Large intestine (tissue), 3 donors: ENCODE measurements at regions not wholly inside any gene's neighbourhood (a gene's known extent, or its start where the extent isn't known, plus 50 kb on each side); places are given as distances from the start of the nearest gene placed in this dataset.

ENCODE experiments used
- DNase-seq, 2 donors: peaks; one replicate each; pipeline versions ENCODE4 v3.0.0 to v3.0.0-alpha.2; 2013
- H3K27ac ChIP-seq: one replicate; pipeline ENCODE4 v1.5.1; 2013; ENCODE audit warnings: low read length
- H3K27me3 ChIP-seq: 2 replicates; pipeline ENCODE4 v1.6.1; 2013; ENCODE audit warnings: low read length; ENCODE audit not compliant: control insufficient read depth, insufficient read depth
- H3K36me3 ChIP-seq: 2 replicates; pipeline ENCODE4 v1.6.1; 2013; ENCODE audit warnings: low read length; ENCODE audit not compliant: control insufficient read depth, insufficient read depth
- H3K4me1 ChIP-seq: one replicate; pipeline ENCODE4 v1.6.1; 2013; ENCODE audit warnings: low read length; ENCODE audit not compliant: control insufficient read depth, insufficient read depth
- H3K4me3 ChIP-seq: one replicate; pipeline ENCODE4 v1.5.1; 2013; ENCODE audit warnings: low read length
- H3K9me3 ChIP-seq: one replicate; pipeline ENCODE4 v1.6.1; 2013; ENCODE audit warnings: mild to moderate bottlenecking, low read depth, low read length, moderate library complexity; ENCODE audit not compliant: control insufficient read depth
- WGBS: methylation state at CpG from one replicate; pipeline ENCODE4 v1.1.5; 2013; ENCODE audit warnings: low lambda C conversion rate; ENCODE audit not compliant: insufficient coverage; 5-methylcytosine and 5-hydroxymethylcytosine counted together

DNA sequence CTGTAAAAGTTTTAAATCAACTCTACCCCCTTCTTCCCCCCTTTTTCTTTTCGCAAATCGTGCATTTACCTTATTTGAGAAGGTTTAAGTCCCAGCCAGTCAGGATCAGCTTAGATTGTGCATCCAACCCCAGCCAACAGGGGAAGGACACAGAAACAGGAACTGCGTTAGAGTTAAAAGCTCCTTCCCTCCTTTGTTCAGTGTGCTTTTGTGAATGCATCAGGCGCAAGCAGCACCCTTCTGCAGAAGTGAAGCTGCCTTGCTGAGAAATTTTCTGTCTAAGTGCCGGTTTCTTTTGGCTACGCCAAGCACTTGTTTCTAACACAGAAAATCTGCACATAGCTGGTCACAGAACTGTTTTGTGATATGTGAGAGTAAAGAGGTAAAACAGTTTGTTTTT lies 56.2 kb upstream of the PRRC2C start:
- H3K4me3 ChIP-seq: no peak overlapping the region
- H3K4me1 ChIP-seq: no peaks in the 10 kb centered on the region
- no peaks in the 10 kb centered on the region for H3K9me3 ChIP-seq
- no CpG with 5 or more reads among the region's 6 CpGs for WGBS
- H3K27ac ChIP-seq: no peak overlapping the region
- DNase-seq: no peak
- no peaks in the 10 kb centered on the region for H3K36me3 ChIP-seq
- H3K27me3 ChIP-seq: no peaks in the 10 kb centered on the region

DNA sequence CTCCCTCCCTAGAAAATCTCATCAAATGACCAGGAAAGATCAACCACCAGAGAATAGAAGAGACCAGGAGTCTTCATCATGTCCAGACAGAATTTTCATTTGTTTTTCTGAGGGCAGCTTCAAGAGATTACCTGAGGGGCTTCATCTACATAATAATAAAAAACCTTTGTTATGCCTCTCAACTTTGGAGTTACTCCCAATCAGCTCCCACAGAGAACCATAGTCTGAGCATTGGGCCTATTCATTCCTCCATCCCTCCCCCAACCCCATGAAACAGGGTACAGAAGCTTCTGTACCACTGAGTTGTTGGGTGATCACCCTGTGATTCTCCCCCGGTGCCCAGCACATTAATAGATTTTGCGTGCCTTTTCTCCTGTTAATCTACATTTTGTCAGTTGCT lies 53.3 kb upstream of the PRRC2C start:
- DNase-seq: no peak
- no peak overlapping the region for H3K4me3 ChIP-seq
- no peaks in the 10 kb centered on the region for H3K4me1 ChIP-seq
- no peaks in the 10 kb centered on the region for H3K9me3 ChIP-seq
- no peaks in the 10 kb centered on the region for H3K27me3 ChIP-seq
- WGBS: 86% methylated on average over 1 of the region's 2 CpGs
- no peaks in the 10 kb centered on the region for H3K36me3 ChIP-seq
- H3K27ac ChIP-seq: no peak overlapping the region

DNA sequence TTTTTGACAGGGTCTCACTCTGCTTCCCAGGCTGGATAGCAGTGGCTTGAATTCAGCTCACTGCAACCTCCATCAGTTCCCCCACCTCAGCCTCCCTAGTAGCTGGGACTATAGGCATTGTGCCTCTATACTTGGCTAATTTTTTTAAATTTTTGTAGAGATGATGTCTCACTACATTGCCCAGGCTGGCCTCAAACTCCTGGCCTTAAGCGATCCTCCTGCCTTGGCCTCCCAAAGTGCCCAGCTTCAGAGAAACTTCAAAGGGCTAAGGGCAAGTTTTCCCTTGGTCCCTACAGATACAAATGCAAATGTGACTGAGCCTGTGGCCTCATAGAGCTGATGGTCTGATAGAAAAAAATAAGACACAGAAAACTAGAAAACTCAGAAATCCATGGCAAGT lies 52.9 kb upstream of the PRRC2C start:
- H3K27me3 ChIP-seq: no peaks in the 10 kb centered on the region
- H3K4me3 ChIP-seq: no peak overlapping the region
- H3K4me1 ChIP-seq: no peaks in the 10 kb centered on the region
- H3K9me3 ChIP-seq: no peaks in the 10 kb centered on the region
- no peak for DNase-seq
- H3K36me3 ChIP-seq: no peaks in the 10 kb centered on the region
- H3K27ac ChIP-seq: no peak overlapping the region
- no CpG with 5 or more reads among the region's 1 CpG for WGBS

DNA sequence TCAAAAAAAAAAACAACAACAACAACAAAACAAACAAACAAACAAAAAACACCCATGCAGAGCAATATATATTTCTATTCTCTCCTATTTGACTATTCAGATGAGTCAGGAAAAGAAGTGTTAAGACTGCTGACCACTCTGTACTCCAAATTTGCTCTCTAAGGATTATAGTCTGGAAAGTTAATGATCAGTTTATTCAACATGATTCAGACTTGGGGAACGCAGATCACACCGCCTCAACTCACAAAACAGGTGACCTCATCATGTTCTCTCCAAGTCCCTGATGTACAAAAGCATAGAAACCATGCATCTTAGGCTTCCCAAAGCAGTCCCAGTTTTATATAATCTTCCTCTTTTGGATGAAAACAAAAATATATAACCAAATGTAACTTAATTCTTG lies 51.9 kb upstream of the PRRC2C start:
- Histone ChIP-seq H3K4me3 (no peak overlapping the region), H3K4me1 (no peaks in the 10 kb centered on the region), H3K27ac (no peak overlapping the region), H3K27me3 (no peaks in the 10 kb centered on the region), H3K36me3 (no peaks in the 10 kb centered on the region), H3K9me3 (no peaks in the 10 kb centered on the region)
- no peak for DNase-seq
- no CpG with 5 or more reads among the region's 2 CpGs for WGBS

DNA sequence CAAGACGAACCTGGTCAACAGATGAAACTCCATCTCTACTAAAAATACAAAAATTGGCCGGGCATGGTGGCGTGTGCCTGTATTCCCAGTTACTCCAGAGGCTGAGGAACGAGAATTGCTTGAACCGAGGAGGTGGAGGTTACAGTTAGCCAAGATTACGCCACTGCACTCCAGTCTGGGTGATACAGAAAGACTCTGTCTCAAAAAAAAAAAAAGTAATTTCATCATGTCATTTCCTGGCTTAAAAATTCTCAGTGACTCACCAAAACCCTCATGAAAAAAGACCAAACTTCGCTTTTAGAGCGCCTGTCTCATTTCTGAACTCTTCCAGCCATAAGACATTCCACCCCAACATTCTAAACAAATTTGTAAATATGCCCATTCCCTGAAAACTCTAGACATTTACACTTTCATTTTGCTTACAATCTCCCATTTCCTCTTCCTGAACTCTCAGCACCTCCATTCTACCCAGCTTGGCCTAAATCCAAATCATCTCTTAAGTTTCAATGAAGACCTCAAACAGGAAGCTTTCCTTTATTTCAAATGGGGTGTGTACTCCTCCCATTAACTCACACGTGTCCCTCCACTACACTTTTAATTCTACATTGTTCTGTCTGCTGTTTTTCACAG lies 50.5 kb upstream of the PRRC2C start:
- Histone ChIP-seq H3K27me3 (no peaks in the 10 kb centered on the region), H3K9me3 (no peaks in the 10 kb centered on the region), H3K36me3 (no peaks in the 10 kb centered on the region), H3K27ac (no peak overlapping the region), H3K4me3 (no peak overlapping the region), H3K4me1 (no peaks in the 10 kb centered on the region)
- no peak for DNase-seq
- 80% methylated on average over 2 of the region's 9 CpGs for WGBS
